COLO829 (cell line): ENCODE measurements at regions not wholly inside any gene's neighbourhood (a gene's known extent, or its start where the extent isn't known, plus 50 kb on each side); places are given as distances from the start of the nearest gene placed in this dataset.
"Not testable (repeated sequence)": the region's sequence is repeated elsewhere in the genome, so short reads cannot be mapped to it uniquely, and the experiment has no call there.

Source experiments
- DNase-seq: peaks from one replicate; pipeline ENCODE4 v3.0.0; 2012; ENCODE audit warnings: low spot score

GRCh38 chr22:11053403-11054344 is 4474.3 kb upstream of the OR11H1 start:
- not testable (repeated sequence) for DNase-seq

DNA sequence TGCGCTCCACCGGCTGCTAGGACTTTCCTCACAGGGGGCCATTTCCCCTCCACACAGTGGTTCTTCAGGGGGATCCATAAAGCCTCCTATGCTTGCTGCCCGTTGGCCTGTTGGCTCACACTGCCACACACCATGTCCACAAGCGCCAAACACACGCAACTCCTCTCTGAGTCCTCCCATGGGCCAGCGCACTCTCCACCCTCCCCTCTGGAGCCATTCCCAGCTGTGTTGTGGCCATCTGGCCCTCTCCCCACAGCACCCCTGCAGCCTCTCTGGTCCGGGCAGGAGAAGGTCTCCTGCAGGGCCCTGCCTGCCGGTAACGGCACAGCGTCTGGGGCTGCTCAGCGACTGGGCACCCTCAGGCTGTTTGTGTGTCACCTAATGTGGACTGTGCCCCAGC is 4473.3 kb upstream of the OR11H1 start:
- DNase-seq, result not testable (repeated sequence)

DNA sequence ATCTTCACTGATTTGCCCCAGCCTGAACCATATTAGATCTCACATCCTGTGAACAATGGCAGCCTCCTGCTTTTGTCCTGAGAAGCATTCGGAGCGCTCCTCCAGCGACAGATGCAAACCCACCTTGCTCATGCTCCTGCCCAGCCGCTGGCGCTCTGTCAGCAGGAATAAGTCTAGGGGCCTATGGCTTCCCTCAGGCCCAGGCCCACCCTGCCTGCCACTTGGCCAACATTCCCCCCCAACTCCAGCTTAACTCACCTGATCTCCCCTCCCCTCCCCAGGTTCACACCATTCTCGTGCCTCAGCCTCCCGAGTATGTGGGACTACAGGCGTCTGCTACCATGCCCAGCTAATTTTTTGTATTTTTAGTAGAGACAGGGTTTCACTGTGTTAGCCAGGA is 4472.8 kb upstream of the OR11H1 start:
- DNase-seq, result not testable (repeated sequence)

DNA sequence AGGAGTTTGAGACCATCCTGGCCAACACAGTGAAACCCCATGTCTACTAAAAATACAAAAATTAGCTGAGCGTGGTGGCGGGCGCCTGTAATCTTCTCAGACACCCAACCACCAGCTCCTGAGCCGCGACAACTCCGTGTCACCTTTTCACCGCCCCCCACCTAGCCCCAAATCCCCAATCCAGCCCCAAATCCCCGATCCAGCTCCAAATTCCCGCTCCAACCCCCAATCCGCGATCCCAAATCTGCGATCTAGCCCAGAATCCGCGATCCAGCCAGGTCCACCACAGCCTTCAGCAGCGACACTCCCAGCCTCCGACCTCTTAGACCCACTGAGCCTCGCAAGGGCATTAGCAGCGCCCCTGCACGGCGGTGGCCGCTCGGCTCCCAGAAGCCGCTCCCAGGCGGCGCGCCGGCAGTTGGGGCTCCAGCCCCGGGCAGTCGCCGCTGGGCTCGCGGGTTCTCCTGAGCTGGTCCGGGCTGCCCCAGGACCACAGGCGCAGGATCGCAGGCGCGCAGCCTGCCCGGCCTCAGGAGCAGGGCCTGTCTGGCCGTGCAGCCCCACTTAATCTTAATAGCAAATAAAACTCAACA is 4469.9 kb upstream of the OR11H1 start:
- not testable (repeated sequence) for DNase-seq

DNA sequence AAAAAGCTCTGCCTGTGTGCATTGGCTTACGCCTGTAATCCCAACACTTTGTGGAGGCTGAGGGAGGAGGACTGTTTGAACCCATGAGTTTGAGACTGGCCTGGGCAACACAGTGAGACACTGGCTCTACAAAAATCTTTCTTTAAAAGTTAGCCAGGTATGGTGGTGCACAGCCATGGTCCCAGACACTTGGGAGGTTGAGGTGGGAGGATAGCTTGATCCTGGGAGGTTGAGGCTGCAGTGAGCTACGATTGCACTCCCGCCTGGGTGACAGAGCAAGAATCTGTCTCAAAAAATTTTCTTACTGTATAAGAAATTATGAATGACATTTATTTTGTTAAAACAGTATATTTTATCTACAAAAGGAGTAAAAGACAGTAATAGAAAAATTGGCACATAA is 4468.9 kb upstream of the OR11H1 start:
- not testable (repeated sequence) for DNase-seq

DNA sequence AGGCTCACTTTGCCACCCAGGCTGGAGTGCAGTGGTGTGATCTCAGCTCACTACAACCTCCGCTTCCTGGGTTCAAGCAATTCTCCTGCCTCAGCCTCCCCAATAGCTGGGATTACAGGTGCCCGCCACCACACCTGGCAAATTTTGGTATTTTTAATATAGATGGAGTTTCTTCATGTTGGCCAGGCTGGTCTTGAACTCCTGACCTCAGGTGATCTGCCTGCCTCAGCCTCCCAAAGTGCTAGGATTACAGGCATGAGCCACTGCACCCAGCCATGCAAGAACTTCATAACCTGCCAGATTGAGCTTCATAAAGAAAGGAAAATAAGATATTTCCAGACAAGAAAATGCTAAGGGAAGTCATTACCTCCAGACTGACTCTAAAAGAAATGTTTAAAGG is 4467.2 kb upstream of the OR11H1 start:
- not testable (repeated sequence) for DNase-seq

- not testable (repeated sequence) for DNase-seq
Measured at GRCh38 chr22:11062534-11062933, 4465.5 kb upstream of the OR11H1 start.

DNA sequence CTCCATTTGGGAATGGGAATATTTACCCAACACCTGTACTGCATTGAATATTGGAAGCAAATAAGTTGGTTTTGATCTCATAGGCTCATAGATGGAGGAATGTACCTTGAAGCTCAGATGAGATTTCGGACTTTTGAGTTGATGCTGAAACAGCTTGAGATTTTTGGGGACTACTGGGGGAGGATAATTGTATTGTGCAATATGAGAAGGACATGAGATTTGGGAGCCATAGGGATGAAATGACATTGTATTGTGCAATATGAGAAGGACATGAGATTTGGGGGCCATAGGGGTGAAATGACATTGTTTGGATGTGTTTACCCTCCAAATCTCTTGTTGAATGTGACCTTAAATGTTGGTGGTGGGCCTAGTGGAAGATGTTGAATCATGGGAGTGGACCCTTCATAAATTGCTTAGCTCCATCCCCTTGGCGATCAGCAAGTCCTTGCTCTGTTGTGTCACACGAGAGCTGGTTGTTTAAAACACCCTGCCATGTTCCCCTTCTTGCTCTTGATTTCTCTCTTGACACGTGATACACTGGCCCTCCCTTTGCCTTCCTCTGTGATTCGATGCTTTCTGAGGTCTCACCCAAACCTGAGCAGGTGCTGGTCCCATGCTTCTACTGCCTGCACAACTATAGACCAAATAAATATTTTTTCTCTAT is 4464.8 kb upstream of the OR11H1 start:
- DNase-seq, result not testable (repeated sequence)

GRCh38 chr22:11065210-11065609 is 4462.8 kb upstream of the OR11H1 start:
- DNase-seq, result not testable (repeated sequence)

- DNase-seq, result peak; percentile 65
Measured at GRCh38 chr22:11065876-11066457, 4462.0 kb upstream of the OR11H1 start.

- peak; percentile 37 for DNase-seq
Measured at GRCh38 chr22:11066458-11067285, 4461.3 kb upstream of the OR11H1 start.

GRCh38 chr22:11067286-11067871 is 4460.6 kb upstream of the OR11H1 start:
- DNase-seq, result not testable (repeated sequence)

GRCh38 chr22:11067937-11068336 is 4460.1 kb upstream of the OR11H1 start:
- not testable (repeated sequence) for DNase-seq

- not testable (repeated sequence) for DNase-seq
Measured at GRCh38 chr22:11068406-11068805, 4459.6 kb upstream of the OR11H1 start.
